ENCODE measurements at regions not wholly inside any gene's neighbourhood (a gene's known extent, or its start where the extent isn't known, plus 50 kb on each side); places are given as distances from the start of the nearest gene placed in this dataset.

GRCh38 chr2:20125616-20126015 is 74.2 kb upstream of the LAPTM4A start:
- TF ChIP-seq EZH2phosphoT487 (IDR thresholded peaks at IDR 0.05; ENCODE audit: insufficient read depth, low read depth) = no peak
- no peak for TF ChIP-seq EZH2 (IDR thresholded peaks at IDR 0.05; ENCODE audit: insufficient read depth, poor library complexity, severe bottlenecking)

All from GM23248 (cell line).